ENCODE measurements at regions not wholly inside any gene's neighbourhood (a gene's known extent, or its start where the extent isn't known, plus 50 kb on each side); places are given as distances from the start of the nearest gene placed in this dataset.

DNA sequence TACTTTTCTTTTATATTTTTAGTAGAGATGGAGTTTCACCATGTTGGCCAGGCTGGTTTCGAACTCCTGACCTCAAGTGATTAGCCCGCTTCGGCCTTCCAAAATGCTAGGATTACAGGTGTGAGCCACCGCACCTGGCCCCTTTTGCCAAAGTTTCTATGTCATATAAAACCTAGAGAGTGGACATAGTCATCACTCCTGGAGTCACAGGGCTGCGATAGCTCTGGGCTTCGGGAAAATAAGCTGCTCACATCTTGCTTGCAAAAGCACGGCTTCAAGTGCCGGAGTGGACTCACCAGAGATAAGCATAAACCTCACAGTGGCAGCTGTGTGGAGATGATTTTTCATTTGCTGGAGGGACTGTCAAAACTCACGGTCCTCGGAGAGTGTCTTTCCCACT lies 171.2 kb downstream of the TEX29 start:
- TF ChIP-seq, protein P1, sequence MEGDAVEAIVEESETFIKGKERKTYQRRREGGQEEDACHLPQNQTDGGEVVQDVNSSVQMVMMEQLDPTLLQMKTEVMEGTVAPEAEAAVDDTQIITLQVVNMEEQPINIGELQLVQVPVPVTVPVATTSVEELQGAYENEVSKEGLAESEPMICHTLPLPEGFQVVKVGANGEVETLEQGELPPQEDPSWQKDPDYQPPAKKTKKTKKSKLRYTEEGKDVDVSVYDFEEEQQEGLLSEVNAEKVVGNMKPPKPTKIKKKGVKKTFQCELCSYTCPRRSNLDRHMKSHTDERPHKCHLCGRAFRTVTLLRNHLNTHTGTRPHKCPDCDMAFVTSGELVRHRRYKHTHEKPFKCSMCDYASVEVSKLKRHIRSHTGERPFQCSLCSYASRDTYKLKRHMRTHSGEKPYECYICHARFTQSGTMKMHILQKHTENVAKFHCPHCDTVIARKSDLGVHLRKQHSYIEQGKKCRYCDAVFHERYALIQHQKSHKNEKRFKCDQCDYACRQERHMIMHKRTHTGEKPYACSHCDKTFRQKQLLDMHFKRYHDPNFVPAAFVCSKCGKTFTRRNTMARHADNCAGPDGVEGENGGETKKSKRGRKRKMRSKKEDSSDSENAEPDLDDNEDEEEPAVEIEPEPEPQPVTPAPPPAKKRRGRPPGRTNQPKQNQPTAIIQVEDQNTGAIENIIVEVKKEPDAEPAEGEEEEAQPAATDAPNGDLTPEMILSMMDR (IDR thresholded peaks at IDR 0.05; ENCODE audit: extremely low read depth, low read depth, low read length) = no peak
- Histone ChIP-seq H4K20me1 (ENCODE audit: insufficient read depth, low read length) (no peaks in the 10 kb centered on the region), H2AFZ (ENCODE audit: low read length) (no peak overlapping the region), H3K4me2 (ENCODE audit: insufficient read depth, low read length) (no peak overlapping the region), H3K27ac (ENCODE audit: low read depth, low read length) (no peak overlapping the region), H3K36me3 (ENCODE audit: insufficient read depth, low read length) (no peaks in the 10 kb centered on the region), H3K4me1 (ENCODE audit: insufficient read depth, low read length) (no peaks in the 10 kb centered on the region), H3K4me3 (ENCODE audit: insufficient read depth, low read length) (no peak overlapping the region), H3K79me2 (ENCODE audit: insufficient read depth, low read length) (no peaks in the 10 kb centered on the region), H3K27me3 (ENCODE audit: insufficient read depth, low read length) (no peaks in the 10 kb centered on the region), H3K9me3 (ENCODE audit: low read depth, low read length) (peaks cover 5% of the 10 kb centered on the region)
- peak; percentile 22 for DNase-seq (ENCODE audit: insufficient read length, low spot score, missing footprints)

DNA sequence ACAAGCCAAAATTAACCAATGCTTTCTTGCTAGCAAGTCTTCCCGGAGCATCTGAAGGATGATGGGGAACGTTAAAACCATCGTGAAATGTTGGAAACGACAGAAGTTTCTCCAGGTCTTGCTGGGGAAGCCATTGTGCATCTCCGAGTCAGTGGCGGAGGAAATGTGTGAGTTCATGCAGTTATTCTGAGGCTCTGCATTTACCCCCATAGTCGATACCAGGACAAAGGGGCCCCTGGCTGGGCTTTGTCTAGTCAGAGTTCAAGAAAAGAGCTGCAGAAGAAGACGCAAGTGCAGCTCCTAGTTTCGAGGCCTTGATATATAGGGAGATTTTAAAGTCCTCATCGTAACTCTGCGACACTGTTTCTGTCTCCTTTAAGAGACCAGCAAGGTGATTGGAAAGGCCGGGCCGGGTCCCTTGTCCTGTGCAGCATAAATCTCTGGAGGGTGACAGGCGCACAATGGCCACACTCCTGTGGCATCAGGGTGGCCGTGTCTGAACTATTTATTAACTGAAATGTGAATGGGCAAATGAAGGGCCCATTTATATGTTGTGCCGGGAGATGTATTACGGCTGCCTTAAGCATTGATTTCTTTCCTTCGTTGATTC lies 172.0 kb downstream of the TEX29 start:
- Histone ChIP-seq H2AFZ (ENCODE audit: low read length) (no peak overlapping the region), H3K27me3 (ENCODE audit: insufficient read depth, low read length) (no peaks in the 10 kb centered on the region), H3K27ac (ENCODE audit: low read depth, low read length) (no peak overlapping the region), H3K4me2 (ENCODE audit: insufficient read depth, low read length) (no peak overlapping the region), H3K79me2 (ENCODE audit: insufficient read depth, low read length) (no peaks in the 10 kb centered on the region), H3K36me3 (ENCODE audit: insufficient read depth, low read length) (no peaks in the 10 kb centered on the region), H3K9me3 (ENCODE audit: low read depth, low read length) (peaks cover 3% of the 10 kb centered on the region), H3K4me3 (ENCODE audit: insufficient read depth, low read length) (no peak overlapping the region), H4K20me1 (ENCODE audit: insufficient read depth, low read length) (no peaks in the 10 kb centered on the region), H3K4me1 (ENCODE audit: insufficient read depth, low read length) (no peaks in the 10 kb centered on the region)
- DNase-seq (ENCODE audit: insufficient read length, low spot score, missing footprints) = peak; percentile 64
- TF ChIP-seq, protein P1 (IDR thresholded peaks at IDR 0.05; ENCODE audit: extremely low read depth, low read depth, low read length) = no peak

DNA sequence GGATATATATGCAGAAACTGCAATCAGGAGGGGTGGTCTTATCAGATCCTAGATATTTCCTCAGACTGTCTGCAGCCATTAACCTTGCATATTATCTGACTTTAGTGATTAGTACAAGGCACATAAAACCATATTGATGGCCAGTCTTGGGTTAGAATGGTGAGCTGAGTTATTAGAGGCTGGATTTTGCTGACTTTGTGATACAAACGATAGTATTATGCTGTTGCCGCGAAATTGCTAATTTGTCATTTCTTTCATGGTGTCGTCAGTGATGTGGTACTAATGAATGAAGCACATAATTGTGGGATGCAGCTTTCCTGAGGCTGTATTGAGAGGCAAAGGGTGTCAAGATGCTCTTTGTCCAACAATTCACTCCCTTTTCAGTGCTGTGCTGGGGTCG lies 172.5 kb downstream of the TEX29 start:
- H3K79me2 ChIP-seq (ENCODE audit: insufficient read depth, low read length) = no peaks in the 10 kb centered on the region
- H2AFZ ChIP-seq (ENCODE audit: low read length) = no peak overlapping the region
- TF ChIP-seq, protein P1 (IDR thresholded peaks at IDR 0.05; ENCODE audit: extremely low read depth, low read depth, low read length) = no peak
- DNase-seq (ENCODE audit: insufficient read length, low spot score, missing footprints) = peak; percentile 44
- H4K20me1 ChIP-seq (ENCODE audit: insufficient read depth, low read length) = no peaks in the 10 kb centered on the region
- no peak overlapping the region for H3K4me3 ChIP-seq (ENCODE audit: insufficient read depth, low read length)
- no peaks in the 10 kb centered on the region for H3K36me3 ChIP-seq (ENCODE audit: insufficient read depth, low read length)
- peaks cover 3% of the 10 kb centered on the region for H3K9me3 ChIP-seq (ENCODE audit: low read depth, low read length)
- no peak overlapping the region for H3K4me2 ChIP-seq (ENCODE audit: insufficient read depth, low read length)
- H3K4me1 ChIP-seq (ENCODE audit: insufficient read depth, low read length) = no peaks in the 10 kb centered on the region
- H3K27ac ChIP-seq (ENCODE audit: low read depth, low read length) = no peak overlapping the region
- H3K27me3 ChIP-seq (ENCODE audit: insufficient read depth, low read length) = no peaks in the 10 kb centered on the region

DNA sequence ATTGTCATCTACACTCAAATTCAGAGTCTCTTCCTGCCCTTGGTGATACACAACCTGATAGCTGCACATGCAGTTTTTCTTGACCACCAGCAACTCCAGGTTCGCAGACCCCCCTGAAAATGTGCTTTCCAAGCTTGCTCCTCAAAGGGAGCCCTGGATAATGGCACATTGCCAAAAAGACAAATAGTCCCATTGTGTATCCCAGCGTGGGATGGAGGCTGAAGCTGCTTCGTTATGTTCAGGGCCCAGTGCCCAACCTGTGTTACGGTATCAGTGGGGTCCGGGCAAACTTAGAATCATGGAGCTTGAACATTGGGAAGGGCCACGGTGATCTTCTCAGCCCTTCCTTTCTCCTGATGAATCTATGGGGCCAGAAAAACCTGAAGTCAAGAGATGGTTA lies 173.0 kb downstream of the TEX29 start:
- no peaks in the 10 kb centered on the region for H3K27me3 ChIP-seq (ENCODE audit: insufficient read depth, low read length)
- H3K9me3 ChIP-seq (ENCODE audit: low read depth, low read length) = peaks cover 3% of the 10 kb centered on the region
- H3K27ac ChIP-seq (ENCODE audit: low read depth, low read length) = no peak overlapping the region
- H3K79me2 ChIP-seq (ENCODE audit: insufficient read depth, low read length) = no peaks in the 10 kb centered on the region
- H3K4me3 ChIP-seq (ENCODE audit: insufficient read depth, low read length) = no peak overlapping the region
- H3K4me1 ChIP-seq (ENCODE audit: insufficient read depth, low read length) = no peaks in the 10 kb centered on the region
- no peak overlapping the region for H2AFZ ChIP-seq (ENCODE audit: low read length)
- H3K4me2 ChIP-seq (ENCODE audit: insufficient read depth, low read length) = no peak overlapping the region
- no peak for DNase-seq (ENCODE audit: insufficient read length, low spot score, missing footprints)
- TF ChIP-seq, protein P1 (IDR thresholded peaks at IDR 0.05; ENCODE audit: extremely low read depth, low read depth, low read length) = no peak
- no peaks in the 10 kb centered on the region for H3K36me3 ChIP-seq (ENCODE audit: insufficient read depth, low read length)
- no peaks in the 10 kb centered on the region for H4K20me1 ChIP-seq (ENCODE audit: insufficient read depth, low read length)
